ENCODE measurements at regions not wholly inside any gene's neighbourhood (a gene's known extent, or its start where the extent isn't known, plus 50 kb on each side); places are given as distances from the start of the nearest gene placed in this dataset.

- peaks cover 4% of the 10 kb centered on the region for H3K36me3 Mint-ChIP-seq (ENCODE audit: low read depth)
- peaks cover 24% of the 10 kb centered on the region for H3K4me1 Mint-ChIP-seq (ENCODE audit: low read depth)
- no peaks in the 10 kb centered on the region for H3K27me3 Mint-ChIP-seq (ENCODE audit: low read depth)
- no peak for DNase-seq (ENCODE audit: low spot score)
- no peak overlapping the region for H3K4me3 Mint-ChIP-seq (ENCODE audit: unreplicated experiment)
- peaks cover 19% of the 10 kb centered on the region for H3K9me3 Mint-ChIP-seq (ENCODE audit: low read depth)
- TF ChIP-seq CTCF (IDR thresholded peaks at IDR 0.05): no peak
- no peak overlapping the region for H3K27ac Mint-ChIP-seq (ENCODE audit: unreplicated experiment)
Observed at GRCh38 chr21:16514316-16514715, 784.5 kb downstream of the USP25 start.

- peaks cover 4% of the 10 kb centered on the region for H3K36me3 Mint-ChIP-seq (ENCODE audit: low read depth)
- peaks cover 34% of the 10 kb centered on the region for H3K4me1 Mint-ChIP-seq (ENCODE audit: low read depth)
- H3K4me3 Mint-ChIP-seq (ENCODE audit: unreplicated experiment): no peak overlapping the region
- no peaks in the 10 kb centered on the region for H3K27me3 Mint-ChIP-seq (ENCODE audit: low read depth)
- TF ChIP-seq CTCF (IDR thresholded peaks at IDR 0.05): no peak
- DNase-seq (ENCODE audit: low spot score): no peak
- peaks cover 16% of the 10 kb centered on the region for H3K9me3 Mint-ChIP-seq (ENCODE audit: low read depth)
- H3K27ac Mint-ChIP-seq (ENCODE audit: unreplicated experiment): peak overlapping the region; percentile 88
Observed at GRCh38 chr21:16517383-16517782, 787.6 kb downstream of the USP25 start.

DNA sequence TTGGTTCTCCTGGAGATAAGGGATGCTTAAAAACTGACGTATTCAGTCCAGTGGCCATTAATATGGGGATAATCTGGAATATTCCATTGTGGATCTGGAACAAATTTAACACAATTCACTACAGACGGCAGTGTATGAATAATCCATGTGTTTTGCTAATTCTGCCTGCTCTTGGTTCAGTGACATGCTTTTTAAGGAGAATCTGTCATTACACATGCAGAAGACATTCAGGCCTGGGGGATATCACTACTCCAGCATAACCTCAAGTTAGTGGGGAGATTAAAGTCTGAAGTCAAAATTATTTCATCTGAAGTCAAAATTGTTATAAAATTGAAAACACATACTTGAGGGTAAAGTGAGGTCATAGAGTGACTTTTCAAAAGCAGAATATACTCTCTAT lies 789.3 kb downstream of the USP25 start:
- no peak for TF ChIP-seq CTCF (IDR thresholded peaks at IDR 0.05)
- Mint-ChIP-seq H3K9me3 (ENCODE audit: low read depth) (peaks cover 16% of the 10 kb centered on the region), H3K27me3 (ENCODE audit: low read depth) (no peaks in the 10 kb centered on the region), H3K36me3 (ENCODE audit: low read depth) (peaks cover 4% of the 10 kb centered on the region), H3K27ac (ENCODE audit: unreplicated experiment) (no peak overlapping the region), H3K4me3 (ENCODE audit: unreplicated experiment) (no peak overlapping the region), H3K4me1 (ENCODE audit: low read depth) (peaks cover 45% of the 10 kb centered on the region)
- no peak for DNase-seq (ENCODE audit: low spot score)

DNA sequence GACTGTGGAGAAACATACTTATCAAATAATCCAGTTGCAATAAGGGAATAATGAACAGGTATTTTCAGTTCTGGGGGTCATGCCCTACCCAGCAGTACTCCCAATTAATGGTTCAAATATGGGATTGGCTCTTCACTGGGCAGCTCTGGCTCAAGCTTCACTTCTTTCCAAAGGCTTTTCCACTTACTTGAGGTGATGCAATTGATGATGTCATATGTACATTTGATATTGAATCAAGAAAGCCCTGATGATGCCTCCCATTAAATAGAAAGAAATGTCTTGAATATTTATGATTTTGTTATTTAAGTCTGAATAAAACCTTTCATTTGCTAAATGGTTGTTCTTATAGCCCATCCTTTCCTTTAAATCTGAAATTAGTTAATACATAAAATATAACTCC lies 789.9 kb downstream of the USP25 start:
- H3K27ac Mint-ChIP-seq (ENCODE audit: unreplicated experiment): no peak overlapping the region
- no peaks in the 10 kb centered on the region for H3K27me3 Mint-ChIP-seq (ENCODE audit: low read depth)
- no peak overlapping the region for H3K4me3 Mint-ChIP-seq (ENCODE audit: unreplicated experiment)
- DNase-seq (ENCODE audit: low spot score): no peak
- H3K9me3 Mint-ChIP-seq (ENCODE audit: low read depth): peaks cover 15% of the 10 kb centered on the region
- peaks cover 4% of the 10 kb centered on the region for H3K36me3 Mint-ChIP-seq (ENCODE audit: low read depth)
- peaks cover 43% of the 10 kb centered on the region for H3K4me1 Mint-ChIP-seq (ENCODE audit: low read depth)
- no peak for TF ChIP-seq CTCF (IDR thresholded peaks at IDR 0.05)

DNA sequence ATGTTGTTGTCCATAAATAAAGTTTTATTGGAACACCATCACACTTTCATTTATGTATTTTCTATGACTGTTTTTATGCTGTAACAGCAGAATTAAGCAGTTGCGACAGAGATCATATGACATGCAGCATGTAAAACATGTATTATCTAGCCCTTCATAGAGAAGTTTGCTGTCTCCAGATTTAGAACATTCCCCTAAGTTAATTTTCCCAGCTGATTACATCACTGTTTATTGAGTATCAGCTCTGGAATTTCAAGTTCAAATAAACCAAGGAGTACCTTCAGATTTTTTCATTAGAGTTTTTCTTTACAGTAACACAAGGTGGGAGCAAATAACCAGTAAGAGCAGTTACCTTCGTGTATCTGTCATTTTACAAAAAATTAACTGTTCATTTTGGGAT lies 792.8 kb downstream of the USP25 start:
- peaks cover 2% of the 10 kb centered on the region for H3K36me3 Mint-ChIP-seq (ENCODE audit: low read depth)
- H3K27me3 Mint-ChIP-seq (ENCODE audit: low read depth): no peaks in the 10 kb centered on the region
- no peak for TF ChIP-seq CTCF (IDR thresholded peaks at IDR 0.05)
- H3K27ac Mint-ChIP-seq (ENCODE audit: unreplicated experiment): peak overlapping the region; percentile 75
- no peak for DNase-seq (ENCODE audit: low spot score)
- peaks cover 36% of the 10 kb centered on the region for H3K4me1 Mint-ChIP-seq (ENCODE audit: low read depth)
- H3K9me3 Mint-ChIP-seq (ENCODE audit: low read depth): no peaks in the 10 kb centered on the region
- H3K4me3 Mint-ChIP-seq (ENCODE audit: unreplicated experiment): no peak overlapping the region

Measured in chondrocyte (in vitro differentiated cells).